HFFc6 (cell line): ENCODE measurements at regions not wholly inside any gene's neighbourhood (a gene's known extent, or its start where the extent isn't known, plus 50 kb on each side); places are given as distances from the start of the nearest gene placed in this dataset.

Experiments used
- DNase-seq: peaks from one replicate; pipeline ENCODE4 v3.0.0-alpha.2; 2018
- H3K27ac Mint-ChIP-seq: 2 replicates; pipeline ENCODE4 v1.8.0; 2020; ENCODE audit warnings: mild to moderate bottlenecking, mixed read lengths
- H3K27me3 Mint-ChIP-seq: 2 replicates; pipeline ENCODE4 v1.8.0; 2021; ENCODE audit warnings: mild to moderate bottlenecking, moderate library complexity, mixed read lengths; ENCODE audit not compliant: insufficient read depth
- H3K36me3 Mint-ChIP-seq: 2 replicates; pipeline ENCODE4 v1.8.0; 2021; ENCODE audit warnings: low read depth, mixed read lengths
- H3K4me1 Mint-ChIP-seq: 2 replicates; pipeline ENCODE4 v1.8.0; 2020; ENCODE audit warnings: low read depth, mixed read lengths
- H3K4me3 Mint-ChIP-seq: 2 replicates; pipeline ENCODE4 v1.8.0; 2020; ENCODE audit warnings: mild to moderate bottlenecking, moderate library complexity, mixed read lengths
- H3K9me3 Mint-ChIP-seq: 2 replicates; pipeline ENCODE4 v1.8.0; 2020; ENCODE audit warnings: mild to moderate bottlenecking, mixed read lengths
- TF ChIP-seq, protein P1 (sequence below): fragments of 200-600 bp; sonication (generic); IDR thresholded peaks from 2 replicates; pipeline ENCODE4 v1.5.0; 2021; ENCODE audit warnings: antibody characterized with exemption, mild to moderate bottlenecking

GRCh38 chr5:172542651-172543131 lies 88.4 kb upstream of the SH3PXD2B start:
- TF ChIP-seq, protein P1, sequence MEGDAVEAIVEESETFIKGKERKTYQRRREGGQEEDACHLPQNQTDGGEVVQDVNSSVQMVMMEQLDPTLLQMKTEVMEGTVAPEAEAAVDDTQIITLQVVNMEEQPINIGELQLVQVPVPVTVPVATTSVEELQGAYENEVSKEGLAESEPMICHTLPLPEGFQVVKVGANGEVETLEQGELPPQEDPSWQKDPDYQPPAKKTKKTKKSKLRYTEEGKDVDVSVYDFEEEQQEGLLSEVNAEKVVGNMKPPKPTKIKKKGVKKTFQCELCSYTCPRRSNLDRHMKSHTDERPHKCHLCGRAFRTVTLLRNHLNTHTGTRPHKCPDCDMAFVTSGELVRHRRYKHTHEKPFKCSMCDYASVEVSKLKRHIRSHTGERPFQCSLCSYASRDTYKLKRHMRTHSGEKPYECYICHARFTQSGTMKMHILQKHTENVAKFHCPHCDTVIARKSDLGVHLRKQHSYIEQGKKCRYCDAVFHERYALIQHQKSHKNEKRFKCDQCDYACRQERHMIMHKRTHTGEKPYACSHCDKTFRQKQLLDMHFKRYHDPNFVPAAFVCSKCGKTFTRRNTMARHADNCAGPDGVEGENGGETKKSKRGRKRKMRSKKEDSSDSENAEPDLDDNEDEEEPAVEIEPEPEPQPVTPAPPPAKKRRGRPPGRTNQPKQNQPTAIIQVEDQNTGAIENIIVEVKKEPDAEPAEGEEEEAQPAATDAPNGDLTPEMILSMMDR = no peak
- H3K27ac Mint-ChIP-seq = no peak overlapping the region
- DNase-seq = no peak
- H3K4me1 Mint-ChIP-seq = peaks cover 14% of the 10 kb centered on the region
- no peak overlapping the region for H3K4me3 Mint-ChIP-seq
- no peaks in the 10 kb centered on the region for H3K9me3 Mint-ChIP-seq
- no peaks in the 10 kb centered on the region for H3K36me3 Mint-ChIP-seq
- H3K27me3 Mint-ChIP-seq = peaks cover 24% of the 10 kb centered on the region

GRCh38 chr5:172541773-172542136 lies 87.4 kb upstream of the SH3PXD2B start:
- Mint-ChIP-seq H3K27me3 (peaks cover 25% of the 10 kb centered on the region), H3K4me1 (peaks cover 14% of the 10 kb centered on the region), H3K27ac (no peak overlapping the region), H3K9me3 (no peaks in the 10 kb centered on the region), H3K36me3 (no peaks in the 10 kb centered on the region), H3K4me3 (no peak overlapping the region)
- TF ChIP-seq, protein P1 = no peak
- no peak for DNase-seq

DNA sequence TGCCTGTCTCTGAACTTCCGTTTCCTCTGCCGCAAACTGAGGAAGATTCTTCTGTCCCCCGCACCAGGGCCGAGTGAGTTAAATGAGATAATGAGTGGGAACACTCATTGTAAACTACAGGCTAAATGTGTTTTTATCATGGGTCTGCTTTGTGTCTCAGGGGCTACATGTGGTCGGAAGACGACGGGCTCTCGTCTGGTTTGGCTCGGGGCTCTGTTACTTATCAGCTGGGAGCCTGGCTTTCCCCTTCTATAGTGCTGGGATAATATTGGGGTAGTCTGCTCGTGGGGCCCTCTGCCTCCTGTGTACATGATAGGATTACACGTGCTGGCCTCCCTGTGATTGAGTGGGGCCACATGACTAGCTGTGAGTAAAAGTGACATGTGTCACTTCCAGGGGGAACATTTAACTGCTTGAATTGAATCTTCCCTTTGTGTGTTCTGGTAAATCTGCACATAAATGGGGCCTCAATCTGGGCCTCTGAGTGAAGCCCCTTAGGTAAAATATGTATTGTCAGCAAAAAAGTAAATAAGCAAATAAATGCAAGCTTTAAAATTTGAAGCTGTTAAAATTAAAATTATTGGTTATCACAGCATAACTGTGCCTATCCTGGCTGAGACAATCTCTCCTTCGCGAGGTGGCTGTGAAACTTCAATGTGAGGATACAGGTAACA lies 86.9 kb upstream of the SH3PXD2B start:
- peaks cover 21% of the 10 kb centered on the region for H3K27me3 Mint-ChIP-seq
- TF ChIP-seq, protein P1 = no peak
- no peaks in the 10 kb centered on the region for H3K36me3 Mint-ChIP-seq
- DNase-seq = no peak
- H3K9me3 Mint-ChIP-seq = no peaks in the 10 kb centered on the region
- H3K4me3 Mint-ChIP-seq = no peak overlapping the region
- H3K4me1 Mint-ChIP-seq = peaks cover 14% of the 10 kb centered on the region
- no peak overlapping the region for H3K27ac Mint-ChIP-seq

GRCh38 chr5:172540099-172540870 lies 86.0 kb upstream of the SH3PXD2B start:
- Mint-ChIP-seq H3K9me3 (no peaks in the 10 kb centered on the region), H3K4me3 (no peak overlapping the region), H3K27me3 (peaks cover 13% of the 10 kb centered on the region), H3K36me3 (no peaks in the 10 kb centered on the region), H3K27ac (no peak overlapping the region), H3K4me1 (peaks cover 14% of the 10 kb centered on the region)
- no peak for DNase-seq
- TF ChIP-seq, protein P1 = no peak

- TF ChIP-seq, protein P1 = no peak
- H3K4me3 Mint-ChIP-seq = no peak overlapping the region
- peaks cover 24% of the 10 kb centered on the region for H3K27me3 Mint-ChIP-seq
- no peaks in the 10 kb centered on the region for H3K9me3 Mint-ChIP-seq
- no peak overlapping the region for H3K27ac Mint-ChIP-seq
- peaks cover 17% of the 10 kb centered on the region for H3K4me1 Mint-ChIP-seq
- no peaks in the 10 kb centered on the region for H3K36me3 Mint-ChIP-seq
- DNase-seq = no peak
These were observed 80.8 kb upstream of the SH3PXD2B start for GRCh38 chr5:172535108-172535445.
